ACC112 (cell line): ENCODE measurements at regions not wholly inside any gene's neighbourhood (a gene's known extent, or its start where the extent isn't known, plus 50 kb on each side); places are given as distances from the start of the nearest gene placed in this dataset.

Source experiments
- H2AFZ ChIP-seq: fragments of 200-600 bp; sonication (generic); one replicate; pipeline ENCODE4 v1.6.0; 2017; ENCODE audit warnings: antibody characterized with exemption, low read length; ENCODE audit not compliant: unreplicated experiment
- H3K27ac ChIP-seq: fragments of 200-600 bp; sonication (generic); 2 replicates; pipeline ENCODE4 v1.5.1; 2014; ENCODE audit warnings: low read depth, mild to moderate bottlenecking, antibody characterized with exemption, low read length, moderate library complexity
- H3K27me3 ChIP-seq: fragments of 200-600 bp; sonication (generic); 2 replicates; pipeline ENCODE4 v1.6.1; 2014; ENCODE audit warnings: mild to moderate bottlenecking, antibody characterized with exemption, low read length, moderate library complexity, mixed read lengths; ENCODE audit not compliant: insufficient read depth
- H3K36me3 ChIP-seq: fragments of 200-600 bp; sonication (generic); 2 replicates; pipeline ENCODE4 v1.6.1; 2016; ENCODE audit warnings: mild to moderate bottlenecking, antibody characterized with exemption, low read length, moderate library complexity, mixed read lengths; ENCODE audit not compliant: insufficient read depth
- H3K4me1 ChIP-seq: fragments of 200-600 bp; sonication (generic); one replicate; pipeline ENCODE4 v1.6.1; 2016; ENCODE audit warnings: low read length, mixed read lengths; ENCODE audit not compliant: insufficient read depth, unreplicated experiment, control insufficient read depth
- H3K4me3 ChIP-seq: fragments of 200-600 bp; sonication (generic); 2 replicates; pipeline ENCODE4 v1.5.1; 2014; ENCODE audit warnings: mild to moderate bottlenecking, low read depth, low read length
- H3K79me2 ChIP-seq: fragments of 200-600 bp; sonication (generic); one replicate; pipeline ENCODE4 v1.6.0; 2016; ENCODE audit warnings: low read length; ENCODE audit not compliant: control insufficient read depth, unreplicated experiment, insufficient read depth

DNA sequence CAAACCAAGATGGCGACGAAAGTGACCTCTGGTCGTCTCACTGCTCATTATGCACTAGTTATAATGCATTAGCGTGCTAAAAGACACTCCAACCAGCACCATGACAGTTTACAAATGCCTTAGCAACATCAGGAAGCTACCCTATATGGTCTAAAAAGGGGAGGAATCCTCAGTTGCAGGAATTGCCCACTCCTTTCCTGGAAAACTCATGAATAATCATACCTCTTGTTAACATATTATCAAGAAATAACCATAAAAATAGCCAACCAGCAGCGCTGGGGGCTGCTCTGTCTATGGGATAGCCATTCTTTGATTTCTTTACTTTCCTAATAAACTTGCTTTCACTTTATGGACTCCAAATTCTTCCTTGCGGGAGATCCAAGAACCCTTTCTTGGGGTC is 595.7 kb upstream of the KLF4 start:
- Histone ChIP-seq H3K79me2 (no peaks in the 10 kb centered on the region), H3K27ac (no peak overlapping the region), H2AFZ (no peak overlapping the region), H3K27me3 (no peaks in the 10 kb centered on the region), H3K4me3 (no peak overlapping the region), H3K4me1 (no peaks in the 10 kb centered on the region), H3K36me3 (no peaks in the 10 kb centered on the region)

DNA sequence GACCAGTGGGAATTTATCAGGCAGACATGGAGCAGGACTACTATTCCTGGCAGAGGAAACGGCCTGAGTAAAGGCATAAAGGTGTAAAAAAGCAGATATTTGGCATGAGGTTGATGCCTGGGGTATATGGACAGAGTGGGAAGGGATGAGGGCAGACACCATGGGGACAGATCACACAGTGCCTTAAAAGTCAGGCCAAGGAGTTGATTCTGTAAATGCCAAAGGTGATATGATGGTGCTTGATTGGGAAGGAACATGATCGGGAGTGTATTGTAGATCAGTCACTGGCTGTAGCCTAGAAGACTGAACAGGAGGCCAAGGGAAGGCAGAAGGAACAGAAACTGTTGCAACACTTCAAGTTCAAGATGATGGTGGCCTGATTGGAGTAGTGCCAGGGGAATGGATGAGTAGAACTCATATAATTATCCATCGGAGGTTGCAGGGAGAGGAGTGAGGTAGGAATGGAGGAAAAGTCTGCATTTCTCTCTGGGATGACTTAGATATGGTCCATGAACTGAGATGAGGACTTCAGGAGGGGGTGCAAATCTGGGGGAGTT is 594.3 kb upstream of the KLF4 start:
- Histone ChIP-seq H3K4me3 (no peak overlapping the region), H3K36me3 (no peaks in the 10 kb centered on the region), H3K79me2 (no peaks in the 10 kb centered on the region), H3K27ac (no peak overlapping the region), H2AFZ (no peak overlapping the region), H3K4me1 (no peaks in the 10 kb centered on the region), H3K27me3 (no peaks in the 10 kb centered on the region)

DNA sequence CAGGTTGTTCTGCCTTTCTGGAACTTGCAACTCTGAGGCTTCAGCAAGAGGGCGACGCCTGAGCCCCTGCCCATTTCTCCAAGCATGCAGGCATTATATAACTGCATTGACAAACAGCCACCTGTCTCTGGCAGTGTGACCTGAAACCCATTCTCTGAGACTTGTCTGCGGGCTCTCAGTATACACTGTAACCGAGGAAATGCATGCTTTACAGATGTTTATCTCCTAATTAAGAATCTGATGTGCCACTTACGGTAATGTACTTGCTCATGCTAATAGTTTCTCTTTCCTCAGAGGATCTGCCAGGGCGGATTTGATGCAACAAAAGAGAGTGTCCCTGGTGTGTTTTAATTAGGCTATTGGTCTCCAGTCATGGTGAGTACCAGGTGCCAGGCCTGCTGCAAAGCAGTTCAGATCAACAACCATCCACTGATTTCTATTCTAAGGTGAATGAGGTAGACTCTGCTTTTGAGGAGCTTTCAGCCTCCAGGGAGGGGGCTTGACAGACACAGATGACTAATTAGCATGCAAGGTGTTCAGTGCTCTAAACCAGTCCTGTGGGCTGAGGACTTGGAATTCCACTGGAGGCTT is 593.7 kb upstream of the KLF4 start:
- no peaks in the 10 kb centered on the region for H3K27me3 ChIP-seq
- H3K27ac ChIP-seq, result no peak overlapping the region
- H3K79me2 ChIP-seq, result no peaks in the 10 kb centered on the region
- no peaks in the 10 kb centered on the region for H3K4me1 ChIP-seq
- no peaks in the 10 kb centered on the region for H3K36me3 ChIP-seq
- H3K4me3 ChIP-seq, result no peak overlapping the region
- no peak overlapping the region for H2AFZ ChIP-seq

DNA sequence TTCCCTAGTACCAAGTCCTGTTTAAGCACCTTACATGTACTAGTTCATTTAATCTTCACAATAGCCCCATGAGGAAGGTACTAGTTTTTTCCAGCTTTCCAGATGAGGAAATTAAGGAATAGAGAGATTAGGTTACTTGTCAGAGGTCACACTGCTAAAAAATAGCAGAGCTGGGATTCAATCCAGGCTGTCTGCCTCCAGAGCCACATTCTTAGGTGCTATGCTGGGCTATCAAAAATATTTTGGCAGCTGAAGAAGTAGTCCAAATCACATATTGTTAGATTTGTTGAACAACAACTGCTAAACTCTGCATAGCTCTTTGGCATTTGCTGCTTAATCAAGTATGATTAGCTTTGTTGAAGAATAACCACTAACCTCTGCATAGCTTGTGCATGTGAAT is 591.5 kb upstream of the KLF4 start:
- Histone ChIP-seq H3K36me3 (no peaks in the 10 kb centered on the region), H3K27ac (no peak overlapping the region), H3K27me3 (no peaks in the 10 kb centered on the region), H3K4me1 (no peaks in the 10 kb centered on the region), H3K79me2 (no peaks in the 10 kb centered on the region), H2AFZ (no peak overlapping the region), H3K4me3 (no peak overlapping the region)

DNA sequence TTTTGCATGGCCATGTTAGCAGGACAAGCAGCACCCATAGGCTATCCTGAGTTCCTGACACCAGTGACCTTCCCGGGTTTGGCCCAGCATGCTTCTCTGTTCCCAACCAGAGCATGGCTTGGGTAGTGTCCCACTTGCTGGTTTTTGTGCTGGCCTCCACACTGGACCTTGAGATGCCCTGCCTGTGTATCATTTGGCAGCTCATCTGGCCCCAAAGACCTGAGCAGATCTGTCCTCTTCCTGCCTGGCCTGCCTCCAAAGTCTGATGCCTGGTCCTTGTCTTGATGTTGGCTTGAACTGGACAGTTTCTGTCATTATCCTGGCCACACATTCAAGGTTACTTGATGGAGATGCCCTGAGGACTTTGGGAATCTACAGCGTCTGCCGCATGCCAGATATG is 590.7 kb upstream of the KLF4 start:
- Histone ChIP-seq H3K27ac (no peak overlapping the region), H3K4me1 (no peaks in the 10 kb centered on the region), H3K4me3 (no peak overlapping the region), H3K27me3 (no peaks in the 10 kb centered on the region), H2AFZ (no peak overlapping the region), H3K79me2 (no peaks in the 10 kb centered on the region), H3K36me3 (no peaks in the 10 kb centered on the region)

DNA sequence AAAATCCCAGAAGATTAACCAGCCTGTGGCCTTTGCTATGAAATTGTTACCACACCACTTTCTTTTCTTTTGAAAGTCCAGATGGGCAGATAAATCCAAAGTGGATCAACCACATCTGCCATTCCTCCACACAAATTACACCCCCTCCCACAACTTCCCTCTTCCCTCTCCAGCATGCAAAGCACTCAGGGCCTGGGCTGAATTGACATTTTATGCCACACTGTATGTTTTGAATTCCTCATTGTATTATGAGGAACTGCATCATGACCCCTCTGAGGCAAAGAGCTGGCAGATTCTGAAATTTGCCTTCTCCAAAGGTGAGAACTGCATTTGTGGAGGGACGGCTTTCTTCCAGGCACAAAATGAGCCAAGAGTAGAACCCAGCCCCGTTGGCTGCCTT is 589.2 kb upstream of the KLF4 start:
- no peaks in the 10 kb centered on the region for H3K27me3 ChIP-seq
- no peak overlapping the region for H3K4me3 ChIP-seq
- no peak overlapping the region for H3K27ac ChIP-seq
- H3K79me2 ChIP-seq, result no peaks in the 10 kb centered on the region
- H3K4me1 ChIP-seq, result no peaks in the 10 kb centered on the region
- no peak overlapping the region for H2AFZ ChIP-seq
- no peaks in the 10 kb centered on the region for H3K36me3 ChIP-seq

DNA sequence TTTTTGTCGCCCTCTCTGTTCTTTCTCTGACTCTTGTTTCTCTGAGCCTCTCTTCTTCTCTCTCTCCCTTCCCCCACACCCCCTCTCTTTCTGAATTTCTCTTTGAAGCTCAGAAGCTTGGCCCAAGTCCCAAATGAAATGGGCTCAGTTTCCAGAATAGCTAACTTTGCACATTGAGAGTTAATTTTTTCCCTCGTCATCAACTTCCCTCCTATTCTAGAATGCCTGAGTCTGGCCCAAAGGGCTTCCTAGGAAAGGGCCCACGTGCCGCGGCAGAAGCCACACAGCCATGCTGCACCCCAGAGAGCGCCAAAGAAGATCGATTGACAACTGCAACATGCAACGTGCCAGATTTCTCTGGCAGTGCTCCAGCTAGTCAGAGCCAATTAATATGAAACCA is 588.8 kb upstream of the KLF4 start:
- Histone ChIP-seq H3K4me1 (no peaks in the 10 kb centered on the region), H3K27me3 (no peaks in the 10 kb centered on the region), H3K36me3 (no peaks in the 10 kb centered on the region), H2AFZ (no peak overlapping the region), H3K79me2 (no peaks in the 10 kb centered on the region), H3K27ac (no peak overlapping the region), H3K4me3 (no peak overlapping the region)

DNA sequence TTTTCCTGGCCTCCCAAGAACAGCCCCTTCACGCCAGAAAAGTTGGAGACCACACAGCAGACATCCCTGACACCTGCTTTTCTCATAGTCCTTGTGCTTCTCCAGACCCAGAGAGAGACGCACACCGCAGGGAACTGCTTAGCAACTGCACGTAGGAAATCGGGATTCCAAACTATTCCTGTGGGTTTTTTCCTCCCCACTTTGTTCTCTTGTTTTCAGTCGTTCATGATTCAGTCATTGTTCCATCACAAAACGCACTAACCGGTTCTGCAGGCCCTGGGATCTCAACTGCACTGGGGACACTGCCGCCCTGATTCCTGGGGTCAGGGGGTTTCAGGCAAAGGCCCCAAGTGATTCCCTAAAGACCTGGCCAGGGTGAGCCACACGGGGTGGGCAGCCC is 588.0 kb upstream of the KLF4 start:
- no peak overlapping the region for H3K27ac ChIP-seq
- H3K4me1 ChIP-seq, result no peaks in the 10 kb centered on the region

DNA sequence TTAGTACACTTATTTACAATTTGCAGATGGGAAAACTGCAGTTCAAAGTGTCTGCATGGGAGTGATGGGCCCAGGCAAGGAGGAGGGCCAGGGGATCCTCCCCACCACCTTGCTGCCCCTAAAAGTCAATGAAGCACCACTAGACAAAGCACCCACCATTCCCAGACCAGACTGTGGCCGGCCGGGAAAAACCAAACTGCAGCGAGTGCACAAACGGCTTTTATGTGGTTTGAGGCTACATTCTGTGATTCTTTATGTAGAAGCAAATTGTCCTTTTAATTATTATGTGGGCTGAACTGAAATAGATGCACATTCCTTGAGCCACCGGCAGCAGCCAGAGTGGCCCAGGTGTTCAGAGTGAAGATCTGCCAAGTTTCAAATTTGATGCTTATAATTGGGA is 585.3 kb upstream of the KLF4 start:
- H3K27me3 ChIP-seq, result no peaks in the 10 kb centered on the region
- H3K36me3 ChIP-seq, result no peaks in the 10 kb centered on the region
- no peak overlapping the region for H2AFZ ChIP-seq
- H3K4me1 ChIP-seq, result no peaks in the 10 kb centered on the region
- H3K27ac ChIP-seq, result no peak overlapping the region
- H3K79me2 ChIP-seq, result no peaks in the 10 kb centered on the region
- H3K4me3 ChIP-seq, result no peak overlapping the region

More for the DNA sequence above, 588.0 kb upstream of the KLF4 start:
- H3K79me2 ChIP-seq, result no peaks in the 10 kb centered on the region
- no peaks in the 10 kb centered on the region for H3K36me3 ChIP-seq
- H3K27me3 ChIP-seq, result no peaks in the 10 kb centered on the region
- H3K4me3 ChIP-seq, result no peak overlapping the region
- H2AFZ ChIP-seq, result no peak overlapping the region

DNA sequence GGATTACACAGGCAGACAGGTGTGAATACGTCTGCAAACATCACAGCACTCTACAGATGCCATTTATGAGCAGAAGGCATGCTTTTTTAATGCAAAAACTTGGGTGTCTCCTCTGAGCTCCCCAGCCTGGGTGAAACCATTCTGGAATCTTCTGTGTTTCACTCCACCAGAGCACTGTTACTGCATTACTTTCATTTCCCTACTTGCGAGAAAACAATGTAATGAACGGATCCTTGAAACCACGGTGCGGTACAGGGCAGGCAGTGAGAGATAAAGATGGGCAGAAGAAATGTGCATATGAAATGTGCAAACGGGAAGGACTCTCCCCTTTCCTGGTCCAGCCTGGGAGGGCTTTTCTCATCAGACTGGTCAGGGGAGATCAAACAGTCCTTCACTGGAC is 584.3 kb upstream of the KLF4 start:
- Histone ChIP-seq H3K27ac (no peak overlapping the region), H2AFZ (no peak overlapping the region), H3K36me3 (no peaks in the 10 kb centered on the region), H3K27me3 (no peaks in the 10 kb centered on the region), H3K4me1 (no peaks in the 10 kb centered on the region), H3K79me2 (no peaks in the 10 kb centered on the region), H3K4me3 (no peak overlapping the region)

DNA sequence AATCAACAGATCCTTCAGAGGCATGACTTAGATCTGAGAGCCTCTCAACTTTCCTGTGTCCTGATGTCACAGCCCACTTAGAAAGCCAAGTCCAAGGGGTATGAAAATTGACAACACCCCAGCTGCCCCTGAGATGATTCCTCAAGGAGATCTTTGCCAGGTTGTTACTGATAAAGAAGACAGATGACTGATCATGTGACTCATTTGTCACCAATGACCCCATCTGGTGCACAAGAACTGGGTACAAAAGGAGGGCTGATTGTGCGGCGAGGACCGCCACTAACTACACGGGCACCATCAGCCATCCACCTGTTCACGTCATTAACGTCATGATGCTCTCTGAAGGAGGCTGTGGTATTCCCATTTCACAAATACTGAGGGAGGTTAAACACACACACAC is 583.2 kb upstream of the KLF4 start:
- Histone ChIP-seq H3K27ac (no peak overlapping the region), H3K79me2 (no peaks in the 10 kb centered on the region), H2AFZ (no peak overlapping the region), H3K36me3 (no peaks in the 10 kb centered on the region), H3K4me3 (no peak overlapping the region), H3K27me3 (no peaks in the 10 kb centered on the region), H3K4me1 (no peaks in the 10 kb centered on the region)
